NCI-H1105 treated with DMSO at 0.1 percent for 48 hours (cell line): ENCODE measurements at regions not wholly inside any gene's neighbourhood (a gene's known extent, or its start where the extent isn't known, plus 50 kb on each side); places are given as distances from the start of the nearest gene placed in this dataset.
"Not testable (repeated sequence)": the region's sequence is repeated elsewhere in the genome, so short reads cannot be mapped to it uniquely, and the experiment has no call there.

ENCODE experiments used
- DNase-seq: peaks from one replicate; lab custom pipeline; 2025; lab: John Stamatoyannopoulos, UW

- no peak for DNase-seq
Measured at GRCh38 chr1:65590279-65590678, 169.8 kb downstream of the LEPR start.

- no peak for DNase-seq
Measured at GRCh38 chr1:65593516-65593915, 173.0 kb downstream of the LEPR start.

GRCh38 chr1:65595724-65596123 lies 175.3 kb downstream of the LEPR start:
- no peak for DNase-seq

GRCh38 chr1:65596768-65597167 lies 176.3 kb downstream of the LEPR start:
- DNase-seq: no peak

GRCh38 chr1:65605621-65606020 lies 185.2 kb downstream of the LEPR start:
- no peak for DNase-seq

GRCh38 chr1:65606426-65606825 lies 186.0 kb downstream of the LEPR start:
- DNase-seq: no peak

- DNase-seq: no peak
Measured at GRCh38 chr1:65613884-65614283, 178.8 kb upstream of the PDE4B start.

GRCh38 chr1:65615859-65616258 lies 176.8 kb upstream of the PDE4B start:
- DNase-seq: no peak

GRCh38 chr1:65621721-65622120 lies 171.0 kb upstream of the PDE4B start:
- not testable (repeated sequence) for DNase-seq

- DNase-seq: no peak
Measured at GRCh38 chr1:65623895-65624294, 168.8 kb upstream of the PDE4B start.

- no peak for DNase-seq
Measured at GRCh38 chr1:65625528-65625927, 167.2 kb upstream of the PDE4B start.

GRCh38 chr1:65626003-65626402 lies 166.7 kb upstream of the PDE4B start:
- DNase-seq: no peak

GRCh38 chr1:65629788-65630187 lies 162.9 kb upstream of the PDE4B start:
- DNase-seq: no peak

- no peak for DNase-seq
Measured at GRCh38 chr1:65630855-65631254, 161.8 kb upstream of the PDE4B start.

- no peak for DNase-seq
Measured at GRCh38 chr1:65632235-65632634, 160.5 kb upstream of the PDE4B start.

GRCh38 chr1:65640046-65640445 lies 152.6 kb upstream of the PDE4B start:
- DNase-seq: no peak

GRCh38 chr1:65649185-65649584 lies 143.5 kb upstream of the PDE4B start:
- DNase-seq: not testable (repeated sequence)

- no peak for DNase-seq
Measured at GRCh38 chr1:65650682-65651081, 142.0 kb upstream of the PDE4B start.

GRCh38 chr1:65654526-65654925 lies 138.2 kb upstream of the PDE4B start:
- not testable (repeated sequence) for DNase-seq

- DNase-seq: not testable (repeated sequence)
Measured at GRCh38 chr1:65657609-65658008, 135.1 kb upstream of the PDE4B start.

- no peak for DNase-seq
Measured at GRCh38 chr1:65658122-65658521, 134.6 kb upstream of the PDE4B start.

- DNase-seq: no peak
Measured at GRCh38 chr1:65668368-65668767, 124.3 kb upstream of the PDE4B start.

- DNase-seq: no peak
Measured at GRCh38 chr1:65670518-65670917, 122.2 kb upstream of the PDE4B start.

- DNase-seq: no peak
Measured at GRCh38 chr1:65674522-65674921, 118.2 kb upstream of the PDE4B start.

GRCh38 chr1:65679773-65680172 lies 112.9 kb upstream of the PDE4B start:
- DNase-seq: no peak
